GM18907 (cell line): ENCODE measurements at regions not wholly inside any gene's neighbourhood (a gene's known extent, or its start where the extent isn't known, plus 50 kb on each side); places are given as distances from the start of the nearest gene placed in this dataset.

ENCODE experiments used
- ATAC-seq: cut with Tn5 transposase; IDR thresholded peaks from one replicate; pipeline ENCODE4 v1.9.1; 2021; ENCODE audit warnings: mild to moderate bottlenecking, moderate library complexity; ENCODE audit not compliant: unreplicated experiment

DNA sequence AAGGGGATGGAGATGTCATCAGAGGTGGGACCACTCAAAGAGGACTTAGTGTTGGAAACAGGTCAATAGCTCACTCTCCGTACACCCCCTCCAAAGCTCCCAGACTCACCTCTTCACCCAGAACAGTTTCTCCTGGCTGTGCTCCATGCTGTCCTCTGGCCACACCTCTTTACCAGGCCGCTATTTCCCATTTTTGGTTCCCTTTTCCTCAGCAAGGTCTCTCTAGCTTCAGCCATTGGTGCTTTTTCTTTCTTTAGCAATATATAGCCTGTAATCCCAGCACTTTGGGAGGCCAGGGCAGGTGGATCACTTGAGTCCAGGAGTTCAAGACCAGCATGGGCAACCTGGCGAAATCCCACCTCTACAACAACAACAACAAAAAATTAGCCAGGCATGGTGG, 123.6 kb upstream of the SMAD3 start:
- no peak for ATAC-seq

DNA sequence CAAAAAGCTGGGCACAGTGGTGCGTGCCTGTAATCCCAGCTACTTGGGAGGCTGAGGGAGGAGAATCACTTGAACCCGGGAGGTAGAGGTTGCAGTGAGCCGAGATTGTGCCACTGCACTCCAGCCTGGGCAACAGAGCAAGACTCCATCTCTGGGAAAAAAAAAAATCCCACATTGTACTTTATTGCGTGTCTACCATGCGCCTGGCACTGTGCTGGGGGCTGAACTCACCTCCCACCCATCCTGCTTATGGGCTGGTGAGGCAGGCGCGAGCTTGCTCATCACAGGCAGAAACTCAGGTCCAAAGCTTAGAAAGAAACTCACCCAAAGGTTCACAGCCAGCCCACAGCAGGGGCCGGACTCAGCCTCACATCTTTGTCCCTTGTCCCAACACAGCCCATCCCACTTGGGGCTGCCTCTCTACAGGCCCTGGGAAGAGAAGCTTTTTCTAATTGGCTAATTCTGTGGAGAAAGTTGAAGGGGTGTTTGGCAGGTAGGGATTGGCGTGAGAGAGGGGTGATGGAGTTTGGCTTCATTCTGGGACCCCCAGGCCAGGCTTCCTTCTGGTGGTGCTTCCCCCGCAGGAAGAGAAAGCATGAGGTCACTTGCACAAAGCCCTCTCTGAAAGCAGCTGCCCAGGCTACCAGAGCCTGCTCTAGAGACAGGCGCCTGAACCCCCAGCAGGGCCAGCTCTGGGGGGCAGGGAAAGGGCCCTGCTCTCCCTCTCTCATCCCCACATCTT, 122.6 kb upstream of the SMAD3 start:
- ATAC-seq = no peak

DNA sequence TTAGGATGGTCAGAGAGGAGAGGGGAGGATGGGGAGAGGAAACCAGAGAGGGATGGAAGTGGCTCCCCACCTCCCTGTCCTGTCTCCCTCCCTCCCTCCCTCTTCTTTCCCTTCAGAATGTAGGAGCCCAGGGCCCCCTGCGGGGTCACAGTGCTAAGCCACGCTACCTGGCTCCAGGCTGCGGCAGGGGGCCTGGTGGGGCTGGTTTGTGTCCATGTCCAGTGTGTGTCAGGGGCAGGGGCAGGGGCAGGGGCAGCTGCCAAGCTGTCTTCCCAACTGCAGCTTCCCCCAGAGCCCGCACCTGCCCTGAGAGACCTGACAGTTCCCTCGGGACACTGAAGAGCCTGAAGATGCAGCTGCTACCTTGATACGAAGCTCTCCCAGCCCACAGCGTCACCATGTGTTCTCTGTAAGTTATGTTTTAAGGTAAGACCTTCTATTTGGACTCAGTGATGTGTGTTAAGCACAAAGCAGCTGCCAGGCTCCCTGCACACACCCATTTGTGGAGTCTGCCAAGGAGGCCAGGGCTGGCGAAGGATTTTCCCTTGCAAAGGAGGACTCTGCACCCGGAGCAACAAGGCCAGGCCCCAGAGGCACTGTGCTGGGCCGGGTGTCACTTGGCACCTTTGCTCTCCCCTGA, 121.8 kb upstream of the SMAD3 start:
- no peak for ATAC-seq

DNA sequence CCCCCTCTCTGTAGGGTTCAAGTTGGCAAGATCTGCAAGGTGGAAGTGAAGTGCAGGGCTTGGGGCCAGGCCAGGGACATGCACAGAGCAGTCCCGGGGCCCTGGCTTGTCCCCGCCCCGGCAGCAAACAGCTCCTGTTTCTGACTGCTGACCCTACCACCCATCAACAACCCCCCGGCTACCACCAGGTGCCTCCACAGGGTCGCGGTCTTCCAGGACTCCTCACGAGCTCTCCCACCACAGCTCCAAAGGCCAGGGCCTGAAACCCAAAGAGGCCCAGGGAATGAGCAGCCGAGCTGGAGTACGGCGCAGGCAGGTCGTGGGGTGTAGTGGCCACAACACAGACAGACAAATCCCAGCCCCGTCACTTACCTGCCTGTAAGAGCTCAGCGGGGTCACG, 121.3 kb upstream of the SMAD3 start:
- no peak for ATAC-seq

DNA sequence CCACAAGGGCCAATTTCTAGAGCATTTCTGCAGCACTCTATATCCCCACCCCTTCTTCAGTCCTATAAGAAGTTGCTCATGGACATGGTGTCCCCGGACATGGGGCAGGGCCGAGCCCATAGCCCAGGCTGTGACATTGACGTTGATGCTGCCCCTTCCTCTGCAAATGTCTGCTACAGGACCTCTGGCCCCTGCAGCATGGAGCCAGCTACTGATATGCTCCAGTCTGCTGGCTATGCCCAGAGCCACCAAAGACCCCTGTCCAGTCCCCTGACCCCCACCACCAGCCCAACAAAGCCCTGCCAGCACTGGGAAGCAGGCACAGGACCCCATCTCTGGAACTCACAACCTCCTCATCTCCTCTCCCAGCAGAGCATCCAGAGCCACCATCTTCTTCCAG, 120.1 kb upstream of the SMAD3 start:
- no peak for ATAC-seq

DNA sequence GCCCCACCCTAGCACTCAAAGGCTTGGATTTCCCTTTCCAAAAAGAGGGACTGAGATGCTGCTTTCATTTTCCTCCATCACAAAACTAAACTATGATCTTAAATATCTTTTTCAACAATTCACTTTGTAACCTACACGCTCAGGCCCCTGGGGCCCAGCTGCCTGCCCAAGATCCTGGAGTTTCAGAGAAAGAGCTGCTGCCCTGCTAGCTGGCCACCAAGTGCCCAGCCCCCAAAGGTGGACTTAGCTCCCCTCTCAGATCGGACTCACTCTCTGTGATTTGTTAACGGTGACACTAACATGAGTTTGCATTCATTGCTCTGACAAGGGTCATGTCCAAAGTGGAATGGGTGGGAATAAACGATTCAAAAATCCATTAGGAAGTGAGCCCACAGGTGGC, 119.6 kb upstream of the SMAD3 start:
- no peak for ATAC-seq

DNA sequence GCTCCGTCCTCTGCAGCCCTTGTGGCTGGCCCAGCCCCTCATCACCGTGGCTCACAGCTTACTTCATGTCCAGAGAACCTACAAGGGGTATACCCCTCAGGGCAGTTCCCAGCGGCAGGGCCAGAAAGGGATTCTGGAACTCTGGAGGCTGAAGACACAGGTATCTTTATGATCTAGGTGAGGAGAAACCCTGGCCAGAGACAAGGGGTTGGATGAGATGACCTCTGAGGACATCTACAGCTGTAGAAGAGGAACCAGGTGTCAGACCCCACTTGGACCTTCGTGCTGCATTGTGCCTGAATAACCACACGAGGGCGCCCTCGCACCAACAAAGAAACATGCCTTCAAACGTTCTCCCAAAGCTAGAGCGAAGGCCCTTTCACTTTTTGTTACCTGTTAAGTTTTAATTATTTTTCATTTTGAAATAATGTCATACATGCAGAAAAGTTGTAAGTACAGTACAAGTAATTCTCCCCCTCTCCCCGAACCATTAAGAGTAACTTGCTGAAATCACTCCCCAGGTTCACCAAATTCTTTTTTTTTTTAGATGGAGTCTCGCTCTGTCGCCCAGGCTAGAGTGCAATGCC, 118.7 kb upstream of the SMAD3 start:
- ATAC-seq = no peak

DNA sequence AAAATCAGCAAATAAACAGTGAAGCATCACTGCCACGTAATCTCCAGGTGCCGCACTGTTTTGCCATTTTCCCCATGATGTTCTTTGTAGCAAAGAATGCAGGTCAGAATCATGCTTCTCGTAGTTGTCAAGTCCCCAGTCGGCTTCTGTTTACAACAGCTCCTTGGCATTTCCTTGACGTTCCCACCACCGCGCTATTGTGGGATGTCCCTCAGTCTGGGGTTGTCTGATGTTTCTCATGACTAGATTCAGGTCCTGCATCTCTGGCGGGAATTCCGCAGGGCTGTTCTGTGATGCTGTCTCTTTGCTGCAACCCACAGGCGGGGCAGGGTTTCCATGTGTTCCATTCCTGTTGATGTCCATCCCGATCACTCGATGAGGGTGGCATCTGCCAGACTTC, 117.9 kb upstream of the SMAD3 start:
- no peak for ATAC-seq

DNA sequence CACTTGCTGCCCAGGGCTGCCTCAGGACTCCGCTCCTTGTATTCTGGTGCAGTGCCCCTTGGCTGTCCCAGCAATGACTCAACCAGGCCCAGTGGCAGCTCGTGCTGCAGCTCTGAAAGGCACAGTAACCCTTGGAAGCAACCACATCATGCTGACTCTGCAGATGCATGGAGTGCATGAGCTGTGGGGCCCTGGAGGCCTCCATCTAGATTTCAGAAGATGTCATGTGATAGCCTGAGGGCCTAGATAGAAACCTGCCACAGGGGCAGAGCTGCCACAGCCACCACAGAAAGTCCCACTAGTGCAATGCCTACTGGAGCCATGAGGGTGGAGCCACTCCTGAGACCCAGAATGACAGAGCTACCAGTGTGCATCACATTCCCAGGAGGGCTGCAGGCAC, 117.1 kb upstream of the SMAD3 start:
- no peak for ATAC-seq

DNA sequence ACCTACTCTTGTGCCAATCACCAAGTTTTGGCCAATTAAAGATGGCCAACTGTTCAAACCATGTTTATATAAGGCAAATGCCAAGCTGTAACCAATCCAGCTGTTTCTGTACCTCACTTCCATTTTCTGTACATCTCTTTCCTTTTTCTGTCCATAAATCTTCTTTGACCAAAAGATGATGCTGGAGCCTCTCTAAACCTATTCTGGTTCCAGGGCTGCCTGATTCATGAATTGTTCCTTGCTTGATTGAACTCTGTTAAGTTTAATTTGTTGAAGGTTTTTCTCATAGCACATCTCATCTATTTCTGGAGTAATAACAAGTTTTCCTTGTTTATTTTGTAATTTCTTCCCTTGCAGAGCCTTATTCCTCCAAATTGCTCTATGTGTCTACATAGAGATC, 115.3 kb upstream of the SMAD3 start:
- ATAC-seq = no peak

DNA sequence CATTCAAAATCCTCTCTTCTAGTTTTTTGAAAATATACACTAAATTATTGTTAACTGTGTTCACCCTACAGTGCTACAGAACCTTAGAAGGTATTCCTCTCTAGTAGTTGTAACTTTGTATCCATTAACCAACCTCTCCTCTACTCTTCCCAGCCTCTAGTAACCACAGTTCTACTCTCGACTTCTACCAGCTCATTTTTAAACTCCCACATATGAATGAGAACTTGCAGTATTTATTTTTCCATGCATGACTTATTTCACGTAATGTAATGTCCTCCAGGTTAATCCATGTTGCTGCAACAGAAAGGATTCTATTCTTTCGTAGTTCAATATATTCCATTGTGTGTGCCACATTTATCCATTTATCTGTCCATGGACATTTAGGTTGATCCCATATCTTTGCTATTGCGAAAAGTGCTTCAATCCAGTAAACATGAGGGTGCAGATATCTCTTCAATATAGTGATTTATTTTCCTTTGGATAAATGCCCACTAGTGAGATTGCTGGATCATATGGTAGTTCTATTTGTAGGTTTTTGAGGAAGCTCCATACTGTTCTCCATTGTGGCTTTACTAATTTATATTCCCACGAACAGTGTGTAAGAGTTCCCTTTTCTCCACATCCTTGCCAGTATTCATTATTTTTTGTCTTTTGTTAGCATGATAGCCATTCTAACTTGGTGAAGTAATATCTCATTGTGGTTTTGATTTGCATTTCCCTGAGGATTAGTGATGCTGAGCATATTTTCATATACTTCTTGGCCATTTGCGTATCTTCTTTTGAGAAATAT, 113.7 kb upstream of the SMAD3 start:
- no peak for ATAC-seq

DNA sequence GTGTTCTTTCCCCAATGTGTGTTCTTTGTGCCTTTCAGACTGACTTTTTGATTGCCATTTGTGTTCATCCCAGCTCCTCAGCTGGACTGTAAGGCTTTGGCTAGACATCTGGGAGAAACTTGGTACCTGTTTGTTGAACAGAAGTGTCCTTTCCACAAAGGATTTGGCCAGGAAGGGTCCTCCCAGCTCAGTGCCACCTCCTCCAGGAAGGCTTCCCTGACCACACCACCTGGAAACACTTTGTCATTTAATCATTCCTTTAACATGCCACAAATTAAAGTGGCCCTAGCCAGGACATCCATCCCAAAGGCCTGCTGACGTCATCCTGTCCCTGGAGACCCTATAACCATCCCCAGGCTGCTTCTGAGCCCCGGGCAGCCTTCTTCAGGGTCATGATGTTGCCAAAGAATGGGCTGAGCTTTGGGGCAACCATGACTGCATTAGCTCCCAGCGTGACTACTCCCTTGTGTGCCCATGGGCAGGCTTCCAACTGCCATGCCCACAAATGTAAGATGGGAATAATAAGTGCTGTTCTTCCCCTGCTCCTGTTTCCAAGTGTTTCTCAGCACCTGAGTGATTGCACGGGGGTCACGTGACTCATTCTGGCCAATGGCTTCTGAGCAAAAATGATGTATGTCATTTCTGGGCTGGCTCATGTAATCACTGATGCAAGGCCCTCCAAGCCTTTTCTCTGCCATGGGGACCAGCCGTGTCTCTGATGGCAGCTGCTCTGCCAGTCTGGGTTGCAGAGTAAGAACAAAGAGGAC, 112.5 kb upstream of the SMAD3 start:
- ATAC-seq = no peak

DNA sequence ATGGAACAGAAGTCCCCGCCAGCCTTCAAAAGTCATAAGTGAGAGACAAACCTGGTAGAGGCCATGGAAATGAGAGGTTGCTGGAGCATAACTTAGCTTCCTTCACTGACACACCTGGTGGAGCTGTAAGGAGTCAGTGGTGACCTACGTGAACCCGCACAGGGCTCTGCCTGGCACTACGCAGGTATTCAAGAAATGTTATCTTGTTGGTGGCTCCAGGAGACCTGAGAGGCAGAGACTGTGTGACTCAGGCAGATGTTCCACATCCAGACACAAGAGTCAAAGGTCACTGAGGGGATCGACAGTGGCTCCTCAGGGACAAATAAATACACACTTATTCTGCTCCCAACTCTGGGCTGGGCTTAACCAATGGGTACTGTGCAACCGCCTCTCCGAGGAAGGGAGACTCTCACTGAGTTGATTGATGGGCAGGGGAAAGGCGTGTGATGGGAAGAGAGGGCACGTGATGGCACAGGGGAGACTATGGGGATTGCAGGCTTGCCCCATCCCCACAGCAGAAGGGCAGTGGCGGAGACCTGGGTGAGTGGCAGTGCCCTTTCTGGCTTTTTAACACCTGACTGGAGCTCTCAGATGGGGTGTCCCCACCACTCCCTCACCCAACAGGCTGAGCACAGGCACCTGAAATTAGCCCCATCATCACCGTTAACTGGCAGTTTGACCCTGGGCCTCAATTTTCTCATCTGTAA, 111.7 kb upstream of the SMAD3 start:
- ATAC-seq = no peak

DNA sequence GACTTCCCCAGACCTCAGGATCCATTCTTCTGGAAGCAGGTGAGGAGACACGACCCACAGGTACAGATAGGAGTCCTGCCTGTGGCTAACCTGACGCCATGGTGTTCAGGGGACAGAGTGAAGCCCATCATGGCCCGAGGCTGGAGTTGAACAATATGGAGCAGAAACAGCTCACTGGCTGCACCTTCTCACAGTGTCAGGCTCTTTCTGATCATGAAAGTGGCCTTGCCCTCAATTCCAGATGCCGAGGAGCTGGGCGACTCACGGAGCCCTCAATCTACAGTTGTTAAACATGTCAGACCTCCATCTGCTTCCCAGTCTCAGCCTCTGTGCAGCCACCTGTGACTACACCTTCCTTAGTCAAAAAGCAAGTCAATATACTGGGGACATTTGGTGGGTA, 110.8 kb upstream of the SMAD3 start:
- no peak for ATAC-seq

DNA sequence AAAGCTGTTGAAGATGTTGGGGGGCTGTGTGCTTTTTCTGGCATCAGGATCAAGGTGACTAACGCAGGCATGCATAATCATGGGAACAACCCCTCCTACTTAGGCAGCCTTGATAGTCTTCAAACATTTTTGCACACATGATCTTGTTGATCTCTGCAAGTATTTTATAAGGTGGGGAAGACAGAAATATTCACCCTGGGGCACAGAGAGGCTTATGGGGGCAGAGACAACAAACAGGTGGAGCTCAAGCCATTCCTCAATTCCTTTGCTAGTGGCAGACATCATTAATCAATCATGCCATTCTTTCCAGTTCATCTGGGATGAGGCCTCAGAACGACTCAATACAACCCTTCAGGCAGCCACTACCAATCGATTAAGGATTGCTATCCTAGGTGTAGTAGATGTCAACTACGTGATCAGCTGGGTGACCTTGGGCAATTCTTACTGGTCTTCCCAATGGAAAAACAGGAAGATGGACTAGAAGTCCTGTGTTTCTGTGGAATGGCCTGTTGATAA, 110.3 kb upstream of the SMAD3 start:
- no peak for ATAC-seq

DNA sequence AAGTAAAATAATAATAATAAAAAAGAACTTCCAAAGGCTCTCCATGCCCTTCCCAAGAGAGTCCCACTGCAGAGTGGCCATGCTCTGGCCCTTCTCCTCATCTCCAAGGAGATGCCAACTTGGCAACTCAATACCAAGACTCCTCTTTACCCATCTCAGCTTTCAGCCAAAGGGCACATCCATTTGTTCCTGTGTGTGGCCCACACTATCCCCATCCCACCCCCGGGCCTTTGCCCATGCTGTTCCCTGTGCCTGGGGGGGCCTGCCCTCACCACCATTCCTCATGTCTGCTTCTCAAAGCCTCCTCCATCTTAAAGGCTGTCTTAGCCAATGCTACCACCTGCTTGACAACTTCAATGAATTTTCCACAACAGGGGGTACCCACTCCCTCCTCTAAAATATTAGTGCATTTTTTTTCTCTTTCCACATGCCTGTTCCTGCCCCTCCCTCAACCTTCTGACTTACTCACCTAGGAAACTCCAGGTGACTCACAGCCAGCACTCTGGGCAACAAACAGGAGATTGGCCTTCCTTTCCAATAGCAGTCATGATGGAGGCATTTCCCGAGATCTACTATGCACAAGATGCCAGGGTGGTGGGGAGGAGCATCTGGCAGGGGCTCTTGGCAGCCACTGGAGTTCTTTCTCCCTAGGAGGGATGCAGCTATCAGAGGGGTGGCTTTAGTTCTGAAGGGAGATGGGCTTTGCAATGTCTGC, 109.4 kb upstream of the SMAD3 start:
- ATAC-seq = no peak

DNA sequence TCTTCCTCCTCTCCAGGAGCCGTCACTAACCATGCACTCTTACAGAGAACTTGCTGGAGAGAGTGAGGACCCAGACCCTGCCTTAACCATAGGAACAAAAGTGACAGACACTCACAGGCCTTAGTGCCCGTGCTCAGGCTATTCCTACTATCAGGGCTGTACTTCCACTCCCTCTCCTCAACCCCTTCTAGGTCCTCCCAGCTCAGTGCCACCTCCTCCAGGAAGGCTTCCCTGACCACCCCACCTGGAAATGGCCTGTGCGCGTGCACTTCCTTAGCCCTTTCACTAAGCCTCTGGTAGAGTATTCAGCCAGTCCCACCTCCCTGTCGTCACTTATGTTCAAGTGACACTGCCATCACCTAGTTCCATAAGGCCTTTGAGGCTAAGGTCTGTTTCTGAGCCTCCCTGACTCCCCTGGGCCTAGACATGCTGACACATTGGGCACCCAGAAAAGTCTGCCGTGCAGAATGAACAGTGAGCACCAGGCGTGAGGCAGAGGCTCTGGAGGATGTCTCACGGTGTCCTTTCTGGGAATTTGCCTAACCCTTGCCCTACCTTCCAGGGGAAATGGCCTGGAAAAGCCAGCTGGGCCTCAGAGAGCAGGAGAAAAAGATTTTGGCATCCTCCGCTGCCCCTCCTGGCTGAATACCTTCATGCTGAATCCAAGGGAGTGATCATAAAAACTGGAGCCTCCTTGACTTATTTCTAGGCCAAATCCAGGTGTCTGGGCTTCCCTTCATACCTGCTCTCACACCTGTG, 108.6 kb upstream of the SMAD3 start:
- no peak for ATAC-seq

DNA sequence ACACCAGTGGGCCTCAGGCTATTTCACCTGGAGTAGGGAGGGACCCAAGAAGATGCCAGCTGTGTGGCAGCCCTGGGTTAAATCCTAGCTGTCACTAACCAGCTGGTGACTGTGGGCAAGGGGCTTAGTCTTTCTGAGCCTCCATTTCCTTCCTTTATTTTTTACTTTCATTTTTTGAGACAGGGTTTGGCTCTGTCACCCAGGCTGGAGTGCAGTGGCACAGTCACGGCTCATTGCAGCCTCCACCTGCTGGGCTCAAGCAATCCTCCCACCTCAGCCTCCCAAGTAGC, 108.0 kb upstream of the SMAD3 start:
- no peak for ATAC-seq

DNA sequence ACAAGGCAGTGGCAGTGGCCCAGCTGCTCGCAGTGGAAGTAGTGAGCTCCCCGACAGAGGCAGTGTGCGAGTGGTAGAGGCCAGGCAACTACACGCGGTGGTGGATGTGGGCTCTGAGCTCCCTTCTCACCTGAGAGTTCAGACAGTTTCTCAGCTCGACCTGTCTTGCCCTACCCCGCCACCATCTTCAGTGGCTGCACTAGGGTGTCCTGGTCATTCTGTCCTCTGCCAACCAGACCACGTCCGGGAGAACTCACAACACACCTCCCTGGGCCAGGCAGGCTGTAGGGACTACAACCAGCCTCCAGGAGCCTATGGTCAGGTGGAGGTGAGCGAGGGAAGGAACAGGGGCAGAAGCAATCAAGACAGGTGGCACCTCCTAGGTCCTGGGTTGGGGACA, 106.3 kb upstream of the SMAD3 start:
- ATAC-seq = no peak
